Forelimb muscle (tissue), 1 donor: ENCODE measurements at regions not wholly inside any gene's neighbourhood (a gene's known extent, or its start where the extent isn't known, plus 50 kb on each side); places are given as distances from the start of the nearest gene placed in this dataset.

Experiments used
- DNase-seq: peaks from one replicate; pipeline ENCODE4 v3.0.0-alpha.2; 2013; ENCODE audit warnings: low read depth

DNA sequence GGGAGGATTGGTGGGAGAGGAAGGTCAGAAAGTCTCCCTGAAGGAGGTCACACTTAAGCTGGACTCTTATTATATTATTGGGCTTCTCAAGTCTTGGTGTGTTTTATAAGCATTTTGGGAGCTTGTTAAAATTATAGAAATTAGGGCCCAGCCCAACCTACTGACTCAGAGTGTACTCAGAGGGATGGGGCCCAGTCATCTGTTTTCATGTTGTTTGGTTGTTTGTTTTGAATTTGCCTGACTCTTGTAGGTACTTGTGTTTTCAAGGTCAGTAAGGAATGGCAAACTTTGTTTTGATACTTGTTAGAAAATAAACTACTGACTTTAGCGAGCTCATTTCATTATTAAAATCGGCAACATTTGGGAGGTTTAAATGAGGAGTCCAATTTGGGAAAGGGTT is 152.0 kb downstream of the INSIG2 start:
- DNase-seq, result no peak

GRCh38 chr2:118239284-118239683 is 151.0 kb downstream of the INSIG2 start:
- DNase-seq, result no peak

- DNase-seq, result no peak
These were observed 149.2 kb downstream of the INSIG2 start for GRCh38 chr2:118237451-118237850.

DNA sequence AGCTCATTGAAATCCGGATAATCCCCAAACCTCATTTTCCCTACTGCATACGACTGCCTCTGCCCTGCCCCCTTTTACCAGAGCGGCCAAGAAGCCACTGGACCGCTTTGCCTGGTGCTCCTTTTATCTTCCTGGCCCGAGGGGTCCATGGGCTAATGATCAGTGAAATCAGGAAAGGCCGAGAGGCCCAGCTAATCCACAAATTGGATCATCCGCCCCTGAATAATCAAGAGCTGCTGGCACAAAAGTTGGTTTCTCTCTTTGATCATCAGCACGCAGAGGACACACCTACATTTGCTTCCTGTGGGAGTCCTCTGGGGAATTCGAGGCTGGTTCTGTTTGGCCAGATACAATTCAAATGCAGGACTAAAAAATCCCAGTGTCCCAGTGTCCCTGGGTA is 144.5 kb downstream of the INSIG2 start:
- DNase-seq, result no peak

- DNase-seq, result no peak
These were observed 144.1 kb downstream of the INSIG2 start for GRCh38 chr2:118232391-118232790.

GRCh38 chr2:118231759-118232158 is 143.5 kb downstream of the INSIG2 start:
- DNase-seq, result no peak

DNA sequence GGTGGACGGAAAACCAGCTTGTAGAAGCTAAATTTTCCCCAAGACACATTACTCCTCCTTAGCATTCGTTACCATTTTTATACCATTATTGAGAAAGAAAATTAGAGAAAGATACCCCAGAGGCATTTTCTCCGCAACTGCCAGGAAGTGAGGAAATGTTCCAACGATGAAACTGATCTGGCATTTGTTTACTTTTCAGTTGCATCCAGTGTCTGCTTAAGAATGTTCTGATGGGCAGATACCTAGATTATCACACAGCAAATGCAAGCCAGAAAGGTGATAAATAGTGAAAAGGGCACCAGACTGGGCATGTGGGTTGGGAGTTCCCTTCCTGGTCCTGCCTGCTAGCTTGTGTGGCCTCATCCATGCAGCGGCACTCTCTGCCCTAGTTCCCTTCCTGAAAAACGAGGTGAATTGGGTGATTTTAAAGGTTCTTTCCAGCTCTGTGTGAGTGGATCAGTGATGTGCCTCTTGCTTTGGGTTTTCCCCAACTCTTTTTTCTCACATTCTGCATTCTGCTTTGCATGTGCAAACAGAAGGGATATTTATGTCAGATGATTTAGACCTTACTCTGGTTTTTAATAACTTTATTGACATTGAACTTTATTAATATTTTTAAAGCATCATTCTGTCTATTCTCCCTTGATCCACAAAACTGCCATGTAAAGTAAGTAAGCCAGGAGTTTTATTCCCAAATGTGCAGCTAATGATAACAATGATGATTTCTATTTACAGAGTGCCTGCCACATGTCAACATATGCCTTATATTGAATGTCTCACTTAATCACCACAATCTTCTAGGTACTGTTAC is 139.6 kb downstream of the INSIG2 start:
- DNase-seq, result no peak

GRCh38 chr2:118225666-118226065 is 137.4 kb downstream of the INSIG2 start:
- no peak for DNase-seq

- DNase-seq, result no peak
These were observed 136.6 kb downstream of the INSIG2 start for GRCh38 chr2:118224895-118225311.

GRCh38 chr2:118223992-118224894 is 136.0 kb downstream of the INSIG2 start:
- DNase-seq, result no peak

- DNase-seq, result no peak
These were observed 135.3 kb downstream of the INSIG2 start for GRCh38 chr2:118223511-118223991.

- DNase-seq, result no peak
These were observed 134.6 kb downstream of the INSIG2 start for GRCh38 chr2:118222672-118223421.

- DNase-seq, result no peak
These were observed 134.0 kb downstream of the INSIG2 start for GRCh38 chr2:118222273-118222594.

GRCh38 chr2:118221536-118222272 is 133.4 kb downstream of the INSIG2 start:
- DNase-seq, result peak; percentile 86

- DNase-seq, result no peak
These were observed 131.3 kb downstream of the INSIG2 start for GRCh38 chr2:118219611-118220010.

DNA sequence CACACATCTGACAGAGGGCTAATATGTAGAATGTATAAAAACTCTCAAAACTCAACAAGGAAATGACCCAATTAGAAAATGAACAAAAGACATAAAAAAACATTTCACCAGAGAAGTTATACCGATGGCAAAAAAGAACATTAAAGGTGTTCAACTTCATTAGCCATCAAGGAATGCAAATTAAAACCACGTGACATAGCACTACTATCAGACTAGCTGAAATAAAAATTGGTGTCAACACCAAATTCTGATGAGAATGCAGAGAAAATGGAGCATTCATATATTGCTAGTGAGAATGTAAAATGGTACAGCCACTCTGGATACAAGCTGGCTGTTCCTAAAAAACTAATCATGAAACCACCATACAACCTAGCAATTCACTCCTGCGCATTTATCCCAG is 128.0 kb downstream of the INSIG2 start:
- DNase-seq, result no peak

DNA sequence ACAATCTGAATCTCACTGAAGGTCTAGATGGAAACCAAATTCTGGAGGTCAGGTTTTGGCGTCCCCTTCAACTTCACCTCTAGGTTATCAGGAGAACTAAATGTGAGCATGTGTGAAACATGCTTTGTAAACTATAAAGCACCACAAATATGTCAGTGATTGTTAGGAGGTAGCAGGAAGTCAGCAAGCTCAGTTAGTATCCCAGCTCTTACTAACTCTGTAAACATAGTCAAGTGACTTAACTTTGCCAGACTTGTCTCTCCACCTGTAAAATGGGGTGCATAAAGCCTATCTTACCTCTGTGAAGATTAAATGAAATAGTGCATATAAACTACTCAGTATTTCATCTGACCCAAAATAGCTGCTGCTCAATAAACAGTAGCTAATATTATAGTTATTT is 121.5 kb downstream of the INSIG2 start:
- DNase-seq, result no peak

GRCh38 chr2:118207889-118208288 is 119.6 kb downstream of the INSIG2 start:
- DNase-seq, result no peak

- no peak for DNase-seq
These were observed 114.5 kb downstream of the INSIG2 start for GRCh38 chr2:118202707-118203303.

DNA sequence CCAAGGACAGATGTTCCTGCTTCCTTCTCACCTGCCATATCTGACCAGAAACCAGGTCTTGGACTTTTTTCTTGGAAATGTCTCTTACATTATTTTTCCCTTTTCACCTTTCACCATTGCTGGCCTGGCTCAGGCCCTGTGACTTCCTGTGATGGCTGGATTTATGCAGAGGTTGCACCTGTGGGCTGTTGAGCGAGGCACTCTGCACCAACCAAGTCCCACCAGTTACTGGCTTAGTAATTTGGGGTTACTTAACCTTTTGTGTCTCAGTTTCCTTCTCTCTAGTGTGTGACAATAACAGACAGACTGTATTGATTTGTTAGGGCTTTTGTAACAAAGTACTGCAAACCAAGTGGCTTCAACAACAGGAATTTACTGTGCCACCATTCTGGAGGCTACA is 110.0 kb downstream of the INSIG2 start:
- DNase-seq, result no peak
